IMR-90 (cell line): ENCODE measurements at regions not wholly inside any gene's neighbourhood (a gene's known extent, or its start where the extent isn't known, plus 50 kb on each side); places are given as distances from the start of the nearest gene placed in this dataset.

ENCODE experiments used
- ATAC-seq: fragments of 200-7000 bp; cut with Tn5 transposase; 2 replicates; pipeline ENCODE4 v1.9.1; 2020; ENCODE audit warnings: low read depth, mild to moderate bottlenecking, moderate library complexity
- BruUV-seq: library from RNA; stranded (reverse); fragments of 400-500 nt; replicated peaks from 2 replicates; lab custom pipeline; 2021; lab: Mats Ljungman, UMichigan
- CTCF ChIA-PET: fragments of 300-600 bp; formaldehyde crosslinking; extraction: SDS; loops from one replicate; lab custom pipeline; 2021; ENCODE audit warnings: antibody characterized with exemption; lab: Yijun Ruan, JAX
- POLR2A ChIA-PET: fragments of 300-600 bp; sonication (Branson Sonifier 250); formaldehyde crosslinking; loops from one replicate; lab custom pipeline; 2022; ENCODE audit warnings: antibody characterized with exemption; ENCODE audit not compliant: unreplicated experiment; lab: Charles Lee
- DNase-seq: peaks from one replicate; pipeline ENCODE4 v3.0.0; 2013
- H2AFZ ChIP-seq: replicated peaks from 2 replicates; pipeline ENCODE3; 2013; ENCODE audit warnings: low read length, mild to moderate bottlenecking; ENCODE audit not compliant: poor library complexity
- H2AK5ac ChIP-seq: 2 replicates; pipeline ENCODE4 v1.6.1; 2013; ENCODE audit warnings: low read depth, low read length, inconsistent platforms
- H2AK9ac ChIP-seq: replicated peaks from 2 replicates; pipeline ENCODE3; 2013; ENCODE audit warnings: mild to moderate bottlenecking, low read depth, low read length, moderate library complexity; ENCODE audit not compliant: poor library complexity
- H2BK120ac ChIP-seq: 2 replicates; pipeline ENCODE4 v1.6.1; 2013; ENCODE audit warnings: low read depth, low read length, inconsistent platforms
- H2BK15ac ChIP-seq: 3 replicates; pipeline ENCODE4 v1.6.1; 2013; ENCODE audit warnings: low read depth, low read length, inconsistent platforms
- H2BK20ac ChIP-seq: 2 replicates; pipeline ENCODE4 v1.6.1; 2013; ENCODE audit warnings: low read depth, mild to moderate bottlenecking, inconsistent platforms, low read length, moderate library complexity
- H2BK5ac ChIP-seq: 2 replicates; pipeline ENCODE4 v1.6.1; 2013; ENCODE audit warnings: mild to moderate bottlenecking, low read depth, low read length, inconsistent platforms; ENCODE audit not compliant: poor library complexity, severe bottlenecking
- H3K14ac ChIP-seq: replicated peaks from 2 replicates; pipeline ENCODE4 v1.6.1; 2013; ENCODE audit warnings: low read depth, low read length, inconsistent platforms
- H3K18ac ChIP-seq: 2 replicates; pipeline ENCODE4 v1.6.1; 2013; ENCODE audit warnings: low read depth, low read length, control low read depth
- H3K23ac ChIP-seq: 2 replicates; pipeline ENCODE4 v1.6.1; 2013; ENCODE audit warnings: low read depth, low read length, inconsistent platforms
- H3K27ac ChIP-seq: 2 replicates; pipeline ENCODE4 v1.5.1; 2013; ENCODE audit warnings: mild to moderate bottlenecking, control low read depth, low read length; ENCODE audit not compliant: insufficient read depth
- H3K27me3 ChIP-seq: 2 replicates; pipeline ENCODE4 v1.6.1; 2013; ENCODE audit warnings: low read length; ENCODE audit not compliant: control insufficient read depth, insufficient read depth
- H3K36me3 ChIP-seq: 2 replicates; pipeline ENCODE4 v1.6.1; 2013; ENCODE audit warnings: low read length, mixed read lengths; ENCODE audit not compliant: control insufficient read depth, insufficient read depth
- H3K4ac ChIP-seq: 2 replicates; pipeline ENCODE4 v1.6.1; 2013; ENCODE audit warnings: low read depth, low read length, inconsistent platforms
- H3K4me1 ChIP-seq: 2 replicates; pipeline ENCODE4 v1.6.1; 2013; ENCODE audit warnings: low read length, mixed read lengths; ENCODE audit not compliant: control insufficient read depth, insufficient read depth
- H3K4me2 ChIP-seq: 2 replicates; pipeline ENCODE4 v1.6.1; 2013; ENCODE audit warnings: low read depth, mild to moderate bottlenecking, control low read depth, low read length, moderate library complexity
- H3K4me3 ChIP-seq: 2 replicates; pipeline ENCODE4 v1.5.1; 2013; ENCODE audit warnings: low read depth, mild to moderate bottlenecking, control low read depth, low read length, moderate library complexity; ENCODE audit not compliant: insufficient read depth
- H3K56ac ChIP-seq: 2 replicates; pipeline ENCODE4 v1.6.1; 2013; ENCODE audit warnings: low read length, inconsistent platforms; ENCODE audit not compliant: insufficient read depth; ENCODE audit errors: extremely low read depth
- H3K79me1 ChIP-seq, 2 experiments: 2 replicates each; pipeline ENCODE4 v1.6.1; 2013; ENCODE audit warnings: low read length in 2 of 2, inconsistent platforms in 1 of 2, low read depth in 1 of 2
- H3K9ac ChIP-seq: 2 replicates; pipeline ENCODE4 v1.6.1; 2013; ENCODE audit warnings: low read depth, low read length, control low read depth
- H3K9me1 ChIP-seq: 2 replicates; pipeline ENCODE4 v1.6.1; 2013; ENCODE audit warnings: low read length, inconsistent platforms; ENCODE audit not compliant: insufficient read depth
- H3K9me3 ChIP-seq: 2 replicates; pipeline ENCODE4 v1.6.1; 2013; ENCODE audit warnings: low read length; ENCODE audit not compliant: control insufficient read depth, insufficient read depth
- H4K20me1 ChIP-seq: 2 replicates; pipeline ENCODE4 v1.6.1; 2013; ENCODE audit warnings: low read length, inconsistent platforms; ENCODE audit not compliant: insufficient read depth
- H4K5ac ChIP-seq: 2 replicates; pipeline ENCODE4 v1.6.1; 2013; ENCODE audit warnings: mild to moderate bottlenecking, low read depth, low read length, control low read depth
- H4K8ac ChIP-seq, 2 experiments: 2 replicates each; pipeline ENCODE4 v1.6.1; 2013; ENCODE audit warnings: low read depth in 2 of 2, low read length in 2 of 2, control low read depth in 1 of 2, inconsistent platforms in 1 of 2
- H4K91ac ChIP-seq: 2 replicates; pipeline ENCODE4 v1.6.1; 2013; ENCODE audit warnings: low read depth, low read length, inconsistent platforms; ENCODE audit not compliant: insufficient read depth
- CEBPB ChIP-seq: IDR thresholded peaks from 2 replicates; pipeline ENCODE4 v1.6.1; 2012; ENCODE audit warnings: low read depth, low read length, improper control_type of control experiment
- CTCF ChIP-seq: conservative IDR thresholded peaks from 2 replicates; pipeline ENCODE4 v1.5.1; 2012; ENCODE audit warnings: mild to moderate bottlenecking, low read depth, low read length, improper control_type of control experiment
- ELK1 ChIP-seq: fragments of 150-350 bp; IDR thresholded peaks from 2 replicates; pipeline ENCODE4 v1.6.1; 2016; ENCODE audit warnings: low read depth, mild to moderate bottlenecking, low read length, moderate library complexity, borderline replicate concordance
- FOS ChIP-seq: fragments of 150-350 bp; IDR thresholded peaks from 2 replicates; pipeline ENCODE4 v1.6.1; 2016; ENCODE audit warnings: low read depth, low read length
- MAFK ChIP-seq: IDR thresholded peaks from 2 replicates; pipeline ENCODE4 v1.6.1; 2012; ENCODE audit warnings: low read depth, low read length, improper control_type of control experiment
- MAZ ChIP-seq: IDR thresholded peaks from 2 replicates; pipeline ENCODE4 v1.6.1; 2012; ENCODE audit warnings: low read depth, mild to moderate bottlenecking, low read length, improper control_type of control experiment, moderate library complexity, borderline replicate concordance
- NFE2L2 ChIP-seq: fragments of 150-350 bp; IDR thresholded peaks from 2 replicates; pipeline ENCODE4 v1.6.1; 2016; ENCODE audit warnings: low read depth, mild to moderate bottlenecking, low read length
- POLR2A ChIP-seq: IDR thresholded peaks from 2 replicates; pipeline ENCODE4 v1.6.1; 2012; ENCODE audit warnings: mild to moderate bottlenecking, low read depth, low read length
- RAD21 ChIP-seq: IDR thresholded peaks from 2 replicates; pipeline ENCODE4 v1.6.1; 2012; ENCODE audit warnings: low read length, improper control_type of control experiment
- RCOR1 ChIP-seq: IDR thresholded peaks from 2 replicates; pipeline ENCODE4 v1.6.1; 2012; ENCODE audit warnings: mild to moderate bottlenecking, low read length, improper control_type of control experiment; ENCODE audit not compliant: insufficient replicate concordance
- RFX5 ChIP-seq: IDR thresholded peaks from 2 replicates; pipeline ENCODE4 v1.8.0; 2012; ENCODE audit warnings: low read depth, mild to moderate bottlenecking, low read length, moderate library complexity
- SMC3 ChIP-seq: fragments of 150-350 bp; IDR thresholded peaks from 2 replicates; pipeline ENCODE4 v1.6.1; 2016; ENCODE audit warnings: low read depth, mild to moderate bottlenecking, antibody characterized with exemption, low read length, moderate library complexity
- USF2 ChIP-seq: fragments of 150-350 bp; IDR thresholded peaks from 2 replicates; pipeline ENCODE4 v1.6.1; 2017; ENCODE audit warnings: mild to moderate bottlenecking, antibody characterized with exemption, low read length, low read depth
- WGBS, 2 experiments: methylation state at CpG; one replicate each; pipeline versions ENCODE4 v1.1.5 to v1.1.7; 2013; ENCODE audit warnings: missing lambda C conversion rate in 2 of 2; ENCODE audit not compliant: insufficient read length in 1 of 2; ENCODE audit errors: extremely low coverage in 2 of 2; 5-methylcytosine and 5-hydroxymethylcytosine counted together
- dilution Hi-C: fragments of 300-500 bp; cut with HindIII; formaldehyde crosslinking; loops from one replicate; pipeline ENCODE4 v1.14.3; 2018; ENCODE audit warnings: low sequenced_read_pairs; ENCODE audit not compliant: unreplicated experiment
- in situ Hi-C: fragments of 300-500 bp; cut with MboI; formaldehyde crosslinking; loops from 3 replicates; pipeline ENCODE4 v1.14.3; 2019; ENCODE audit warnings: low sequenced_read_pairs, inconsistent platforms, mixed read lengths
- intact Hi-C: fragments of 100-400 bp; cut with micrococcal nuclease; formaldehyde crosslinking; loops from 2 replicates; pipeline ENCODE4 v1.10.0; 2022

GRCh38 chr10:118950190-118950680, 79.3 kb upstream of the NANOS1 start:
- Histone ChIP-seq H4K8ac (no peak overlapping the region), H3K4ac (no peak overlapping the region), H2AFZ (no peak overlapping the region), H3K79me1 (no peaks in the 10 kb centered on the region), H4K5ac (no peak overlapping the region), H3K4me1 (no peaks in the 10 kb centered on the region), H2AK9ac (no peak overlapping the region), H3K4me3 (no peak overlapping the region), H3K56ac (no peak overlapping the region), H3K4me2 (no peak overlapping the region), H3K9ac (no peak overlapping the region), H4K20me1 (no peaks in the 10 kb centered on the region), H2BK20ac (no peak overlapping the region), H2AK5ac (no peak overlapping the region), H2BK5ac (no peak overlapping the region), H3K27me3 (peaks cover 9% of the 10 kb centered on the region), H3K27ac (no peak overlapping the region), H2BK120ac (no peak overlapping the region), H2BK15ac (no peak overlapping the region), H4K91ac (no peak overlapping the region), H3K9me3 (no peaks in the 10 kb centered on the region), H3K9me1 (no peaks in the 10 kb centered on the region), H3K18ac (no peak overlapping the region), H3K23ac (no peak overlapping the region), H3K36me3 (no peaks in the 10 kb centered on the region), H3K14ac (no peak overlapping the region)
- intact Hi-C loops (no loop called here), dilution Hi-C loops (no loop called here), in situ Hi-C loops (no loop called here)
- DNase-seq (no peak), ATAC-seq (no peak)
- ChIA-PET CTCF (interaction anchor here (1.0 kb wide), 1 partner anchor 8 kb away, joined by 5 read pairs; no protein-coding TSS in a partner anchor), POLR2A (no interaction called here)
- TF ChIP-seq CTCF (no peak), MAZ (no peak), RAD21 (no peak), SMC3 (no peak), RCOR1 (no peak), FOS (no peak), CEBPB (no peak), MAFK (no peak), ELK1 (no peak), USF2 (no peak), NFE2L2 (no peak), RFX5 (no peak), POLR2A (no peak)
- WGBS, 2 experiments, result no CpG with 5 or more reads among the region's 1 CpG
- no TSS peak for BruUV-seq
